ENCODE measurements at regions not wholly inside any gene's neighbourhood (a gene's known extent, or its start where the extent isn't known, plus 50 kb on each side); places are given as distances from the start of the nearest gene placed in this dataset.

DNA sequence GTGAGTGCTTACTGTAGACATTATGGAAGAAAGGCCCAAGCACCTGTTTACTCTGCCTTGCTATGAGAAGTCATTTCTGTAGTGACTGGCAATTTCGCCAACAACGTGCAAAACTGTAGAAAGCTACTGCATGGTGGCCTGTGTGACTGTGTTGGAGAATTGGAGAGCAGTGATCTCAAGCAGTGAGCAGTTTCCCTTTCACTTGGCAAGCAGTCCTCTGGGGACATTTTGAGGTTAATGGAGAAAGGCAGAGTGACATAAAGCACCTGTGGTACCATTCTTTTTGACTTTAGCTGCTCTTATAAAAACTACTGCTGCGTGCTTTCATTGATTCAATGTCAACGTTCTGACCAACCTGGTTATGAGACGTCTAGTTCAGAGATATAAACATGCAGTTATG, 382.6 kb upstream of the JAG1 start:
- ATAC-seq (peak; percentile 96), DNase-seq (ENCODE audit: low read depth, low spot score) (peak; percentile 57), FAIRE-seq (no peak)
- WGBS (ENCODE audit: insufficient coverage, insufficient replicate concordance, low lambda C conversion rate, missing lambda C conversion rate), result 24% methylated on average over 5 of the region's 5 CpGs
- Histone ChIP-seq H3K4me2 (ENCODE audit: control insufficient read depth, insufficient read depth) (no peak overlapping the region), H3K27ac (ENCODE audit: control insufficient read depth, insufficient read depth) (no peak overlapping the region), H3K79me2 (ENCODE audit: control insufficient read depth, insufficient read depth, low read length) (no peaks in the 10 kb centered on the region), H3K9ac (ENCODE audit: control insufficient read depth, insufficient read depth, low read length) (no peak overlapping the region), H3K9me3 (replicated peaks; ENCODE audit: control insufficient read depth, insufficient read depth, low read length) (no peaks in the 10 kb centered on the region), H3K4me1 (ENCODE audit: control insufficient read depth, insufficient read depth, low read length) (no peaks in the 10 kb centered on the region), H4K20me1 (ENCODE audit: control insufficient read depth, insufficient read depth) (no peaks in the 10 kb centered on the region), H3K4me3 (no peak overlapping the region), H3K27me3 (replicated peaks in 1 of 2; ENCODE audit: control insufficient read depth in 2 of 2, insufficient read depth in 2 of 2, low read length in 1 of 2) (no peaks in the 10 kb centered on the region), H3K36me3 (ENCODE audit: control insufficient read depth in 2 of 2, insufficient read depth in 2 of 2, low read length in 1 of 2) (no peaks in the 10 kb centered on the region), H2AFZ (ENCODE audit: control insufficient read depth, low read depth, low read length) (no peak overlapping the region)
- no TSS peak for BruUV-seq (replicated peaks)
- in situ Hi-C loops (cut with MboI) (no loop called here), intact Hi-C loops (cut with micrococcal nuclease; ENCODE audit: unreplicated experiment) (loop anchor here (5.0 kb wide), 1 partner anchor 384 kb away; the partner anchor contains the start of gene JAG1)
- ChIA-PET RAD21 (ENCODE audit: unreplicated experiment) (no interaction called here), CTCF (no interaction called here), SMC1A (ENCODE audit: uncharacterized antibody, unreplicated experiment) (interaction anchor here (0.5 to 1.2 kb wide), 3 partner anchors 23 to 212 kb away, joined by 3 read pairs; no protein-coding TSS in a partner anchor), POLR2A (no interaction called here)
- TF ChIP-seq BCL11A (IDR thresholded peaks at IDR 0.05; ENCODE audit: low read depth, low read length) (0 out of 2 replicates have a peak, but pooled peaks have one; percentile 29), LARP7 (IDR thresholded peaks at IDR 0.05) (no peak), CEBPB (IDR thresholded peaks at IDR 0.05; ENCODE audit: borderline replicate concordance in 1 of 2, low read depth in 2 of 2, low read length in 2 of 2) (no peak), SMARCA5 (IDR thresholded peaks at IDR 0.05) (no peak), EP300 (IDR thresholded peaks at IDR 0.05; ENCODE audit: borderline replicate concordance in 1 of 2, control insufficient read depth in 1 of 2, low read depth in 2 of 2, low read length in 2 of 2) (peak; percentile 43 to 53; a peak in 1 of 4 replicates), IKZF1 (conservative IDR thresholded peaks at IDR 0.05) (peak; percentile 12; the same call in 1 of the 2 replicates), PAX5 (IDR thresholded peaks at IDR 0.05; ENCODE audit: borderline replicate concordance, low read depth, low read length) (0 out of 2 replicates have a peak, but pooled peaks have one; percentile 29), STAT3 (IDR thresholded peaks at IDR 0.05; ENCODE audit: low read depth, low read length) (0 out of 2 replicates have a peak, but pooled peaks have one; percentile 40), IRF4 (IDR thresholded peaks at IDR 0.05; ENCODE audit: low read depth, low read length) (0 out of 2 replicates have a peak, but pooled peaks have one; percentile 49), MEF2B (IDR thresholded peaks at IDR 0.05; ENCODE audit: partially characterized antibody, poor library complexity, severe bottlenecking) (peak; percentile 86), JUND (IDR thresholded peaks at IDR 0.05; ENCODE audit: low read depth, low read length) (no peak), IKZF2 (IDR thresholded peaks at IDR 0.05) (peak; percentile 16 to 48; a peak in 2 of 4 replicates), MTA3 (IDR thresholded peaks at IDR 0.05; ENCODE audit: borderline replicate concordance, low read length) (no peak), RUNX3 (IDR thresholded peaks at IDR 0.05; ENCODE audit: low read length) (peak; percentile 54), TCF12 (IDR thresholded peaks at IDR 0.05; ENCODE audit: low read depth, low read length) (peak; percentile 78; the same call in 1 of the 2 replicates), ATF7 (IDR thresholded peaks at IDR 0.05; ENCODE audit: low read depth) (0 out of 2 replicates have a peak, but pooled peaks have one; percentile 33)
- TF ChIP-seq, protein P1, sequence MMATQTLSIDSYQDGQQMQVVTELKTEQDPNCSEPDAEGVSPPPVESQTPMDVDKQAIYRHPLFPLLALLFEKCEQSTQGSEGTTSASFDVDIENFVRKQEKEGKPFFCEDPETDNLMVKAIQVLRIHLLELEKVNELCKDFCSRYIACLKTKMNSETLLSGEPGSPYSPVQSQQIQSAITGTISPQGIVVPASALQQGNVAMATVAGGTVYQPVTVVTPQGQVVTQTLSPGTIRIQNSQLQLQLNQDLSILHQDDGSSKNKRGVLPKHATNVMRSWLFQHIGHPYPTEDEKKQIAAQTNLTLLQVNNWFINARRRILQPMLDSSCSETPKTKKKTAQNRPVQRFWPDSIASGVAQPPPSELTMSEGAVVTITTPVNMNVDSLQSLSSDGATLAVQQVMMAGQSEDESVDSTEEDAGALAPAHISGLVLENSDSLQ (IDR thresholded peaks at IDR 0.05), result peak; percentile 65
- TF ChIP-seq, protein P2, sequence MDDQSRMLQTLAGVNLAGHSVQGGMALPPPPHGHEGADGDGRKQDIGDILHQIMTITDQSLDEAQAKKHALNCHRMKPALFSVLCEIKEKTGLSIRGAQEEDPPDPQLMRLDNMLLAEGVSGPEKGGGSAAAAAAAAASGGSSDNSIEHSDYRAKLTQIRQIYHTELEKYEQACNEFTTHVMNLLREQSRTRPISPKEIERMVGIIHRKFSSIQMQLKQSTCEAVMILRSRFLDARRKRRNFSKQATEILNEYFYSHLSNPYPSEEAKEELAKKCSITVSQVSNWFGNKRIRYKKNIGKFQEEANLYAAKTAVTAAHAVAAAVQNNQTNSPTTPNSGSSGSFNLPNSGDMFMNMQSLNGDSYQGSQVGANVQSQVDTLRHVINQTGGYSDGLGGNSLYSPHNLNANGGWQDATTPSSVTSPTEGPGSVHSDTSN (IDR thresholded peaks at IDR 0.05; ENCODE audit: insufficient replicate concordance, low read depth, low read length), result peak; percentile 62
- TF ChIP-seq, protein P3, sequence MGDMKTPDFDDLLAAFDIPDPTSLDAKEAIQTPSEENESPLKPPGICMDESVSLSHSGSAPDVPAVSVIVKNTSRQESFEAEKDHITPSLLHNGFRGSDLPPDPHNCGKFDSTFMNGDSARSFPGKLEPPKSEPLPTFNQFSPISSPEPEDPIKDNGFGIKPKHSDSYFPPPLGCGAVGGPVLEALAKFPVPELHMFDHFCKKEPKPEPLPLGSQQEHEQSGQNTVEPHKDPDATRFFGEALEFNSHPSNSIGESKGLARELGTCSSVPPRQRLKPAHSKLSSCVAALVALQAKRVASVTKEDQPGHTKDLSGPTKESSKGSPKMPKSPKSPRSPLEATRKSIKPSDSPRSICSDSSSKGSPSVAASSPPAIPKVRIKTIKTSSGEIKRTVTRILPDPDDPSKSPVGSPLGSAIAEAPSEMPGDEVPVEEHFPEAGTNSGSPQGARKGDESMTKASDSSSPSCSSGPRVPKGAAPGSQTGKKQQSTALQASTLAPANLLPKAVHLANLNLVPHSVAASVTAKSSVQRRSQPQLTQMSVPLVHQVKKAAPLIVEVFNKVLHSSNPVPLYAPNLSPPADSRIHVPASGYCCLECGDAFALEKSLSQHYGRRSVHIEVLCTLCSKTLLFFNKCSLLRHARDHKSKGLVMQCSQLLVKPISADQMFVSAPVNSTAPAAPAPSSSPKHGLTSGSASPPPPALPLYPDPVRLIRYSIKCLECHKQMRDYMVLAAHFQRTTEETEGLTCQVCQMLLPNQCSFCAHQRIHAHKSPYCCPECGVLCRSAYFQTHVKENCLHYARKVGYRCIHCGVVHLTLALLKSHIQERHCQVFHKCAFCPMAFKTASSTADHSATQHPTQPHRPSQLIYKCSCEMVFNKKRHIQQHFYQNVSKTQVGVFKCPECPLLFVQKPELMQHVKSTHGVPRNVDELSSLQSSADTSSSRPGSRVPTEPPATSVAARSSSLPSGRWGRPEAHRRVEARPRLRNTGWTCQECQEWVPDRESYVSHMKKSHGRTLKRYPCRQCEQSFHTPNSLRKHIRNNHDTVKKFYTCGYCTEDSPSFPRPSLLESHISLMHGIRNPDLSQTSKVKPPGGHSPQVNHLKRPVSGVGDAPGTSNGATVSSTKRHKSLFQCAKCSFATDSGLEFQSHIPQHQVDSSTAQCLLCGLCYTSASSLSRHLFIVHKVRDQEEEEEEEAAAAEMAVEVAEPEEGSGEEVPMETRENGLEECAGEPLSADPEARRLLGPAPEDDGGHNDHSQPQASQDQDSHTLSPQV (IDR thresholded peaks at IDR 0.05), result no peak

Data from GM12878 (cell line).